Lower leg skin (tissue), 3 donors: ENCODE measurements at regions not wholly inside any gene's neighbourhood (a gene's known extent, or its start where the extent isn't known, plus 50 kb on each side); places are given as distances from the start of the nearest gene placed in this dataset.
"Not testable (repeated sequence)": the region's sequence is repeated elsewhere in the genome, so short reads cannot be mapped to it uniquely, and the experiment has no call there.

Experiments
- POLR2A ChIP-seq, 2 donors: fragments of 450-650 bp; IDR thresholded peaks; one replicate each; pipeline ENCODE4 v1.6.1; 2016 to 2017; ENCODE audit warnings: antibody characterized with exemption in 2 of 2, mild to moderate bottlenecking in 1 of 2, moderate library complexity in 1 of 2
- TF ChIP-seq, protein P1 (sequence below), 3 donors: fragments of 450-650 bp; IDR thresholded peaks; one replicate each; pipeline ENCODE4 v1.5.1; 2016; ENCODE audit warnings: antibody characterized with exemption in 3 of 3, mild to moderate bottlenecking in 3 of 3, moderate library complexity in 2 of 3

DNA sequence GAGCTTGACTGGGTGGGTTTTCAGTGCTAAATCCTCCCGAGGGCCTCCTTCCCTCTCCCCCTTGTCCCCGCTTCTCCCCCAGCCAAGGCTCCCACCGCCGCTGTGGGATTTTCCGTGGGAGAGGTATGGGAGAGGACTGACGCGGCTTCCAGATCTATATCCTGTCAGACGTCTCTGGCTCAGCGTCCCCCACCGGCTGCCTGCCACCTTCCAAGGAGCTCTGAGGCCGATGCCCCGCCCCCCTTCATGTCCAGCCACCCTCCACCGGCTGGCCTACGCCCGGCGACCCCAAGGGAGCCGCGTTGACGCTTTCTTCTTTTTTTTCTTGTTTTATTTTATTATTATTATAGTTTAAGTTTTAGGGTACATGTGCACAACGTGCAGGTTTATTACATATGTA is 3916.7 kb upstream of the OR11H1 start:
- TF ChIP-seq, protein P1, sequence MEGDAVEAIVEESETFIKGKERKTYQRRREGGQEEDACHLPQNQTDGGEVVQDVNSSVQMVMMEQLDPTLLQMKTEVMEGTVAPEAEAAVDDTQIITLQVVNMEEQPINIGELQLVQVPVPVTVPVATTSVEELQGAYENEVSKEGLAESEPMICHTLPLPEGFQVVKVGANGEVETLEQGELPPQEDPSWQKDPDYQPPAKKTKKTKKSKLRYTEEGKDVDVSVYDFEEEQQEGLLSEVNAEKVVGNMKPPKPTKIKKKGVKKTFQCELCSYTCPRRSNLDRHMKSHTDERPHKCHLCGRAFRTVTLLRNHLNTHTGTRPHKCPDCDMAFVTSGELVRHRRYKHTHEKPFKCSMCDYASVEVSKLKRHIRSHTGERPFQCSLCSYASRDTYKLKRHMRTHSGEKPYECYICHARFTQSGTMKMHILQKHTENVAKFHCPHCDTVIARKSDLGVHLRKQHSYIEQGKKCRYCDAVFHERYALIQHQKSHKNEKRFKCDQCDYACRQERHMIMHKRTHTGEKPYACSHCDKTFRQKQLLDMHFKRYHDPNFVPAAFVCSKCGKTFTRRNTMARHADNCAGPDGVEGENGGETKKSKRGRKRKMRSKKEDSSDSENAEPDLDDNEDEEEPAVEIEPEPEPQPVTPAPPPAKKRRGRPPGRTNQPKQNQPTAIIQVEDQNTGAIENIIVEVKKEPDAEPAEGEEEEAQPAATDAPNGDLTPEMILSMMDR (IDR thresholded peaks at IDR 0.05), result not testable (repeated sequence)
- not testable (repeated sequence) for TF ChIP-seq POLR2A (IDR thresholded peaks at IDR 0.05)
